Endothelial cell of umbilical vein (primary cell): ENCODE measurements at regions not wholly inside any gene's neighbourhood (a gene's known extent, or its start where the extent isn't known, plus 50 kb on each side); places are given as distances from the start of the nearest gene placed in this dataset.

Experiments used
- BruUV-seq: library from RNA; stranded (reverse); fragments of 400-500 nt; replicated peaks from 2 replicates; lab custom pipeline; 2021; lab: Mats Ljungman, UMichigan
- CTCF ChIA-PET: fragments of 300-600, 350-600 bp; sonication (Branson Sonifier 250); formaldehyde crosslinking; loops from one replicate; lab custom pipeline; 2021; ENCODE audit warnings: antibody characterized with exemption, inconsistent platforms; lab: Charles Lee
- POLR2A ChIA-PET: fragments of 300-600, 350-600 bp; sonication (Branson Sonifier 250); formaldehyde crosslinking; loops from one replicate; lab custom pipeline; 2021; ENCODE audit warnings: antibody characterized with exemption, inconsistent platforms; lab: Charles Lee
- DNase-seq: peaks from one replicate; pipeline ENCODE4 v3.0.0-alpha.2; 2011; ENCODE audit warnings: low read depth, low spot score
- FAIRE-seq: peaks from 2 replicates; lab custom pipeline; 2011; peaks lifted over from hg19 to GRCh38; lab: Jason Lieb, UNC
- H2AFZ ChIP-seq: 2 replicates; pipeline ENCODE4 v1.6.0; 2012; ENCODE audit warnings: low read depth, low read length, control low read depth, inconsistent platforms
- H3K27ac ChIP-seq: 2 replicates; pipeline ENCODE4 v1.5.1; 2011; ENCODE audit warnings: low read depth, mild to moderate bottlenecking, control low read depth, low read length, moderate library complexity; ENCODE audit not compliant: insufficient read depth
- H3K27me3 ChIP-seq, 2 experiments: 2 replicates each; pipeline versions ENCODE4 v1.6.0 to v1.6.1; 2011; ENCODE audit warnings: low read length in 2 of 2, mixed read lengths in 1 of 2; ENCODE audit not compliant: control insufficient read depth in 2 of 2, insufficient read depth in 2 of 2
- H3K36me3 ChIP-seq, 2 experiments: 2 replicates in 1 of 2; 3 replicates in 1 of 2; pipeline ENCODE4 v1.5.1; 2011; ENCODE audit warnings: low read length in 2 of 2, mild to moderate bottlenecking in 1 of 2, moderate library complexity in 1 of 2; ENCODE audit not compliant: control insufficient read depth in 2 of 2, insufficient read depth in 2 of 2; ENCODE audit errors: extremely low read depth in 1 of 2
- H3K4me1 ChIP-seq: 3 replicates; pipeline ENCODE4 v1.5.1; 2011; ENCODE audit warnings: mild to moderate bottlenecking, low read length; ENCODE audit not compliant: control insufficient read depth, insufficient read depth; ENCODE audit errors: extremely low read depth
- H3K4me2 ChIP-seq: 2 replicates; pipeline ENCODE4 v1.6.1; 2011; ENCODE audit warnings: low read length, control low read depth, mixed read lengths; ENCODE audit not compliant: insufficient read depth
- H3K4me3 ChIP-seq, 3 experiments: fragments of 200-600 bp in 1 of 3; sonication (generic), shearing (Covaris generic) in 1 of 3; replicated peaks in 1 of 3; 2 replicates each; pipeline ENCODE4 v1.5.1; 2011 to 2016; ENCODE audit warnings: control low read depth in 3 of 3, low read length in 3 of 3, mild to moderate bottlenecking in 2 of 3, inconsistent platforms in 1 of 3, low read depth in 1 of 3, moderate library complexity in 1 of 3; ENCODE audit not compliant: insufficient read depth in 1 of 3
- H3K79me2 ChIP-seq: 2 replicates; pipeline ENCODE4 v1.6.0; 2012; ENCODE audit warnings: low read length, inconsistent platforms; ENCODE audit not compliant: control insufficient read depth, insufficient read depth
- H3K9ac ChIP-seq: replicated peaks from 2 replicates; pipeline ENCODE3; 2011; ENCODE audit warnings: low read length, control low read depth; ENCODE audit not compliant: insufficient read depth; ENCODE audit errors: extremely low read depth
- H3K9me1 ChIP-seq: replicated peaks from 3 replicates; pipeline ENCODE4 v1.6.0; 2011; ENCODE audit warnings: mild to moderate bottlenecking, low read length; ENCODE audit not compliant: control insufficient read depth, insufficient read depth; ENCODE audit errors: extremely low read depth
- H3K9me3 ChIP-seq: replicated peaks from 2 replicates; pipeline ENCODE4 v1.5.1; 2012; ENCODE audit warnings: low read length, inconsistent platforms; ENCODE audit not compliant: control insufficient read depth, insufficient read depth
- H4K20me1 ChIP-seq: replicated peaks from 2 replicates; pipeline ENCODE3; 2011; ENCODE audit warnings: mild to moderate bottlenecking, low read length; ENCODE audit not compliant: control insufficient read depth, insufficient read depth; ENCODE audit errors: extremely low read depth
- CTCF ChIP-seq, 2 donors: IDR thresholded peaks; 1 replicate in 1 of 2; 2 replicates in 1 of 2; pipeline ENCODE4 v1.5.1; 2011; ENCODE audit warnings: low read length in 2 of 2, mild to moderate bottlenecking in 2 of 2, moderate library complexity in 2 of 2, control low read depth in 1 of 2, inconsistent platforms in 1 of 2, low read depth in 1 of 2; ENCODE audit not compliant: insufficient read depth in 1 of 2; ENCODE audit errors: extremely low read depth in 1 of 2
- EZH2 ChIP-seq: IDR thresholded peaks from 2 replicates; pipeline ENCODE4 v1.6.1; 2012; ENCODE audit warnings: borderline replicate concordance, low read depth, mild to moderate bottlenecking, moderate library complexity, low read length, inconsistent platforms; ENCODE audit not compliant: severe bottlenecking
- GATA2 ChIP-seq: IDR thresholded peaks from 2 replicates; pipeline ENCODE4 v1.7.0; 2011; ENCODE audit warnings: low read depth, mild to moderate bottlenecking, moderate library complexity, mixed read lengths, low read length; ENCODE audit not compliant: insufficient read length, insufficient read depth
- JUN ChIP-seq: IDR thresholded peaks from 2 replicates; pipeline ENCODE4 v1.6.1; 2011; ENCODE audit warnings: borderline replicate concordance, low read depth; ENCODE audit not compliant: insufficient read length, insufficient read depth
- MAX ChIP-seq: IDR thresholded peaks from 2 replicates; pipeline ENCODE4 v1.6.1; 2011; ENCODE audit not compliant: insufficient read depth, insufficient read length
- POLR2A ChIP-seq: IDR thresholded peaks from 2 replicates; pipeline ENCODE4 v1.6.1; 2012; ENCODE audit warnings: low read depth, mild to moderate bottlenecking, control low read depth, low read length
- dilution Hi-C: fragments of 300-500 bp; cut with MboI; formaldehyde crosslinking; loops from one replicate; pipeline ENCODE4 v1.15.0; 2019; ENCODE audit warnings: low sequenced_read_pairs; ENCODE audit not compliant: extremely low pct_ligation_motif_present
- intact Hi-C: fragments of 100-400 bp; cut with micrococcal nuclease; formaldehyde crosslinking; loops from one replicate; pipeline ENCODE4 v1.10.0; 2022

GRCh38 chr7:47659664-47660462, 78.0 kb upstream of the TNS3 start:
- H2AFZ ChIP-seq: no peak overlapping the region
- H3K36me3 ChIP-seq: no peaks in the 10 kb centered on the region
- TF ChIP-seq POLR2A (no peak), MAX (no peak), GATA2 (no peak), CTCF (IDR thresholded peaks at IDR 0.05; ENCODE audit: extremely low read depth in 1 of 2, insufficient read depth in 1 of 2, low read depth in 1 of 2, low read length in 2 of 2) (no peak), JUN (no peak), EZH2 (no peak)
- FAIRE-seq (no peak), DNase-seq (no peak)
- no peaks in the 10 kb centered on the region for H3K27me3 ChIP-seq
- CTCF ChIA-PET: no interaction called here
- H3K79me2 ChIP-seq: no peaks in the 10 kb centered on the region
- no peak overlapping the region for H3K4me2 ChIP-seq
- no peaks in the 10 kb centered on the region for H3K4me1 ChIP-seq
- no peaks in the 10 kb centered on the region for H4K20me1 ChIP-seq
- intact Hi-C loops: no loop called here
- BruUV-seq: no TSS peak
- POLR2A ChIA-PET: no interaction called here
- H3K9me1 ChIP-seq: no peaks in the 10 kb centered on the region
- H3K9ac ChIP-seq: no peak overlapping the region
- dilution Hi-C loops: no loop called here
- no peak overlapping the region for H3K4me3 ChIP-seq
- H3K9me3 ChIP-seq: no peaks in the 10 kb centered on the region
- no peak overlapping the region for H3K27ac ChIP-seq
